HS-27A (cell line): ENCODE measurements at regions not wholly inside any gene's neighbourhood (a gene's known extent, or its start where the extent isn't known, plus 50 kb on each side); places are given as distances from the start of the nearest gene placed in this dataset.
"Not testable (repeated sequence)": the region's sequence is repeated elsewhere in the genome, so short reads cannot be mapped to it uniquely, and the experiment has no call there.

Source experiments
- DNase-seq: peaks from one replicate; pipeline ENCODE4 v3.0.0-alpha.2; 2012; ENCODE audit warnings: low read depth, missing footprints

- DNase-seq: no peak
Observed at GRCh38 chr11:109480251-109480650, 58.3 kb downstream of the C11orf87 start.

- no peak for DNase-seq
Observed at GRCh38 chr11:109486129-109486528, 64.1 kb downstream of the C11orf87 start.

GRCh38 chr11:109490953-109491635 lies 69.1 kb downstream of the C11orf87 start:
- DNase-seq: peak; percentile 7

DNA sequence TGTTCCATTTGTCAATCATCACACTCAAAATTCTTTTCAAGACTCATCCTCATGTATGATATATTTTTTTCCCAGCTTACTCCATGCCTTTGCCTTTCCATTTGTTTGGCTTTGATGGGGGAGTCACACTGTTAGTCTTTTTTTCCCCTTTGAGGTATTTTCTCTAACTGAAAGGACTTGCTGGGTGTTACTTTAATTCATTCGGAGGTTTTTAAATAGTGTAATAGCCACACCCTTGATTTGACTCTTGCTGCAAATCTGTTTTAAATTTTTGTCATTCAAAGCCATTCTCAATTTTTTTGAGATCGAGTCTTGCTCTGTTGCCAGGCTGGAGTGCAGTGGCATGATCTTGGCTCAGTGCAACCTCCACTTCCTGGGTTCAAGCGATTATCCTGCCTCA lies 84.1 kb downstream of the C11orf87 start:
- no peak for DNase-seq

- DNase-seq: no peak
Observed at GRCh38 chr11:109507331-109507730, 85.3 kb downstream of the C11orf87 start.

GRCh38 chr11:109507836-109508561 lies 86.0 kb downstream of the C11orf87 start:
- no peak for DNase-seq

- DNase-seq: no peak
Observed at GRCh38 chr11:109508943-109509342, 87.0 kb downstream of the C11orf87 start.

DNA sequence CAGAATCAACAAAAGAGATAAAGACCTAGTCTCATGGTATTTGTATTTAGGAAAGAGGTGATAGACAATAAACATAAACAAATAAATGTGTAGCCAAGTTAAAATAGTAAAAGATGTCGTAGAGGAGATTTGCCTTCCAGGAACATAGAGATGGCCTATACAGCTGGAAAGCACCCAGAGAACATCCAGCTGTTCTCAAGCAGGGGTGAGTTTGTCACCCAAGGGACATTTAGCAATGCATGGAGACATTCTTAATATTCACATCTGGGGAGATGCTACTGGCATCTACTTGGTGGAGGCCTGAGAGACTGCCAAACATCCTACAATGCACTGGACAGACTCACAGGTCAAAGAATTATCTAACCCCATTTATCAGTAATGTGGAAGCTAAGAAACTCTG lies 88.3 kb downstream of the C11orf87 start:
- DNase-seq: no peak

DNA sequence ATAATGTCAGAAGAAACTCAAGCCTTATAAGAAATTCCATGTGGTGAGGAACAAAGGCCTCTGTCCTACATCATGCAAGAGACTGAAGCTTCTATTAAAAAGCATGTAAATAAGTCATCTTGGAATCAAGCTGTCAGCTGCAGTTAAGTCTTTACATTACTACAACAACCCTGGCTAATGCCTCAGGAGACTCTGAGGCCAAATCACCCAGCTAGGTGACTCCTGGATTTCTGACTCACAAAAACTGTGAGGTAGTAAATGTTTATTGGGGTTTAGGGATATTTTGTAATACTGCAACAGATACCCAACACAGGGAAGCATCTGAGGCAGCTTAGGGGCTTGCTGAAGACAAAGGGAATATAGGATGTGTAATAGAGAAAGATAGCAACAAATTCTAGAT lies 89.6 kb downstream of the C11orf87 start:
- DNase-seq: no peak

GRCh38 chr11:109512249-109512648 lies 90.3 kb downstream of the C11orf87 start:
- DNase-seq: no peak

DNA sequence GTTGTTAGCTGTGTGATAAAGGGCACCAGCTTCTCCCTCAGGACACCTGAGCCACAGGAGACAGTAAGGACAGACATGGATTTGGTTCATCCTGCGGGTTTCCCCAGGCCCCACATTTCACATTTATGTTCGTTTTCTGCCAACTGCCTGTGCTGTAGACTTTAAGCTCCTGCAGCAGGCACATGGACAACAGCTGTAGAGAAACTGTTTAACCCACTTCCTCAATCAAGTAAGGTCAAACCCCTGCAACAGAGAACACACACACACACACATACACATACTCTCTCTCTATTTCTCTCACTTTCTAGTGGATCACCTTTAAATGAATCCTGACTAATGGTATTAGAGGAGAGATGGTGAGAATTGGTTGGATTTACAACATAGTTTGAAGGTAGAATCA lies 90.7 kb downstream of the C11orf87 start:
- no peak for DNase-seq

DNA sequence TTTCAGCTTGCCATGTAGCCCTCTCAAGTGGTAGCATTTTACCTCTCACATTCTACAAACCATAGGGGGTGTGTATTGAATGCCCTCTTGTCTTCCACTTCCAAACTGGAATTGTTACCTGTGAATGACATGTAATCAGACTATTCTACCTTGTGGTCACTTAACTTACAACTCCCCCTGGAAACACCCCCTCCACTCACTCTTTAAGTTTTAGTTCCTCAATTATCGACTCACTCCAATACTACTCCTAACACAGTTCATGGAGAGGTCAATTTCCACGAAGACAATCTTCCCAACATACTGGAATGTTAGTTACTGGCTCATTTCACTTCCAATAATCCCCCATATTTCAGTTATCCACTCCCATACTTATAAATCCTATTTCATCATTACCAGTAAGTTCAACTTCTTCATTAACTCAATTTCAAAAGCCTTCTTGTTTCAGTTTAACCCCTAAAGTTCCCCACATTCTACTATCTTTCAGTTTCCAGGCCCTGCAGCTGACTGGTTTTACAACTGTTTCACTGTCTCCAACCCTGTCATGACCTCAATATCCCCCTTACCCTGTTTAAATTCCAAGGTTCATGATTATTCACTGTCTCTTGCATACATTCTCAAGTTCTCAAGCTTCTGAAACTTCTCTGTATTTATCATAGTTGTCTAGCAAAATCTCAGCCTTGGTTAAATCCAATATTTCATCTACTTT lies 92.5 kb downstream of the C11orf87 start:
- no peak for DNase-seq

DNA sequence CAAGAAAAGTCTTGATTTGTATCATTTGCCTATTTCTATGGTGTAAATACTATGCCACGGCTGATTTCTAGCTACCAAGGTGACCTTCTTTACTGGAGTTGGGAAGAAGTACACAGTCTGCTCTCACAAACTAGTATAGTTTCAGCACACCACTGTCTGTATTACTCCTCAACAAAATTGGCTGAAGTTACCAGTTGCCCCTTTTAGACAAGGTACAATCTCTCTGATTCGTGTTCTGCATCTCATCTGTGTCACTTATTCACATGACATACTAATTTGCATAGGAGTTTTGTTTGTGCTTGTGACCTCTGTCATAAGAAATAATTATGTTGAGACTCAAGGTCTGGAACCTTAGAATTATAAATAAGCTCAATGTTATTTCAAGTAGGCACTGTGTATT lies 97.3 kb downstream of the C11orf87 start:
- no peak for DNase-seq

GRCh38 chr11:109521571-109522086 lies 99.6 kb downstream of the C11orf87 start:
- no peak for DNase-seq

DNA sequence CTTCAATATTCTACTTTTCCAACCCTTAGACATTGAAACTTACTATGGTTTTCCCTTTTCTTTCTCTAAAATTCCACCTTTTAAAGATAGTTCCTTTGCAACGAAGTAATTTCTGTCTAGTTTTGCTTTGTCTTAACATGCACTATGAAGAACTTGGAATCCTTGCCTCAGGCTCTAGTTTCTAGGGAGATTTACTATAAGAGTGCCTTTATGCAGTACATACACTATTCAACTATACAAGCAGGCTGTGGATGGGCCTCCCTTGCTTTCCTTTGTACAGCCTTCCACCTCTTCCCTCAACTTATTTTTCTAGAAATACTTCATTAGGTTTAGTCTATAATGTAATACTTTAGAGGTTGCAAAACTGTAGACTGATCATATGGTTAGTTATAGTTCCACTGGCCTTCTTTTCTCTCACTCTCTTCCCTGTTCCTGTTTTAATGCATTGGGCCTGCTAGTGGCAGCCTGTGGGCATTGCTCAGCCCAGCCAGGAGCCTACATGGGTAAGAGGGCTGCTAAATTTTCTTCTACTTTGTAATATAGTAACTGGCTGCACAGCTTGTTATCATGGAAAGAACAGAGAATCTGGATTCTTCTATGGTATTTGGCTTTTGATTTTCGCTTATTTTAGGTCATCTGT lies 100.2 kb downstream of the C11orf87 start:
- DNase-seq: no peak

DNA sequence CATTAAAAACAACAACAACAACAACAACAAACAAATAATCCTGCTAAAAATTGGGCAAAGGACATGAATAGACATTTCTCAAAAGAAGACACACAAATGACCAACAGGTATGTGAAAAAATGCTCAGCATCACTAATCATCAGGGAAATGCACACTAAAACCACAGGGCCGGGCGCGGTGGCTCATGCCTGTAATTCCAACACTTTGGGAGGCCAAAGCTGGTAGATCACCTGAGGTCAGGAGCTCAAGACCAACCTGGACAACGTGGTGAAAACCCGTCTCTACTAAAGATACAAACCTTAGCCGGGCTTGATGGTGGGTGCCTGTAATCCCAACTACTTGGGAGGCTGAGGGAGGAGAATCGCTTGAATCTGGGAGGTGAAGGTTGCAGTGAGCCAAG lies 103.6 kb downstream of the C11orf87 start:
- not testable (repeated sequence) for DNase-seq

- DNase-seq: no peak
Observed at GRCh38 chr11:109526061-109526460, 104.1 kb downstream of the C11orf87 start.

DNA sequence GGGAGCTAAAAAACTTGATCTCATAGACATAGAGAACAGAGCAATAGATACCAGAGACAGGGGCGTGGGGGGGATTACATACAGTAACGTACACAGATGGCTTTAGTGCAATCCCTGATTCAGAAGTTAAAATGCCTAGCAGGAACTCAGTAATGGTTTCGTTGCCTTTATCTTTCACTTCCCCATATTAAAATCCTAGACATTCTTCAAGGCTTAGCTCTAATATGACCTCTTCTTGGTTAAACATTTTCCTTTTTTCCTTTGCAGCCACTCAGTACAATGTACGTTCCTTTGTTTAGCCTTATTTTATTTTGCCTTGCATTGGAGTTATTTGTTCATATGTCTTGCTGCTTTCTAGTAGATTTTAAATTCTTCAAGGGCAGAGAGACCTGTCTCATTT lies 104.9 kb downstream of the C11orf87 start:
- no peak for DNase-seq

DNA sequence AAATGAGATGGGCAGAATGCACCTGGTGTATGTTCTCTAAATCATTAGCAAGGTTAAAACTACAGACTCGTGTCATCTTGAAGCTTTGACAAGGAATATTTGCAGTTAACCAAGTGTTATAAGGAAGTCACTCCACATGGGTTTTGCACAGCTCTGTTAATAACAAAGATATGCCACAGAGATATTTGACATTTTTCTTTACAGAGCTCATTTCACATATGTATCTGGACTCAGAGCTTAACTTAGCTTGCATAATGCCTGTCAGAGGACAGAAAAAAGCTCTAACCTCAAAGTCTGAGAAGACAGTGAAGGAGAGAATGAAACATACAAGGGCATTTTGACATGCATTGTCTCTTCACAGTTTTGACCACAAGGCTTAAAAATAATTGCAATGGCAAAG lies 105.5 kb downstream of the C11orf87 start:
- DNase-seq: no peak

- peak; percentile 60 for DNase-seq
Observed at GRCh38 chr11:109547356-109548027, 125.5 kb downstream of the C11orf87 start.

- no peak for DNase-seq
Observed at GRCh38 chr11:109552376-109552775, 130.4 kb downstream of the C11orf87 start.

DNA sequence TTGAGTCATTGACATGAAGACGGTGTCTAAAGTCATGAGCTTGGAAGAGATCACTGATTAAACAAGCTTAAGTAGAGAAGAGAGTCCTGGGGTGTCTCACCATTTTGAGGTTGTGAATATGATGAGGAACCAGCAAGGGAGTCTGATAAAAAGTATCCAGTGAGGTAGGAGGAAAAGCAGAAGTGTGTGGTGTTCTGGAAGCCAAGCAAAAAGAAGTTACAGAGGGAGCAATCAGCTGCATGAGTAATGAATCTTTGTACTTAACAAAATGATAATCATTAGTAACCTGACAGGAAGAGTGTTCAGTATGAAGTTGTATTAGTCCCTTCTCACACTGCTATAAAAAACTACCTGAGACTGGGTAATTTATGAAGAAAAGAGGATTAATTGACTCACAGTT lies 131.3 kb downstream of the C11orf87 start:
- DNase-seq: no peak
